SK-N-SH (cell line): ENCODE measurements at regions not wholly inside any gene's neighbourhood (a gene's known extent, or its start where the extent isn't known, plus 50 kb on each side); places are given as distances from the start of the nearest gene placed in this dataset.

Experiments used
- CTCF ChIA-PET: fragments of 300-600, 350-600 bp; formaldehyde crosslinking; extraction: SDS; loops from one replicate; lab custom pipeline; 2021; lab: Yijun Ruan, JAX
- POLR2A ChIA-PET: fragments of 350-600 bp; sonication (Branson Sonifier 250); formaldehyde crosslinking; extraction: SDS; loops from one replicate; lab custom pipeline; 2020; ENCODE audit warnings: antibody characterized with exemption, inconsistent platforms; lab: Yijun Ruan, JAX
- DNase-seq: peaks from one replicate; pipeline ENCODE4 v3.0.0; 2012
- H2AFZ ChIP-seq: fragments of 200-600 bp; sonication (generic); 2 replicates; pipeline ENCODE4 v1.8.1; 2016; ENCODE audit warnings: antibody characterized with exemption, mild to moderate bottlenecking, low read depth
- H3F3A ChIP-seq: fragments of 200-600 bp; sonication (generic); replicated peaks from 2 replicates; pipeline ENCODE3; 2016; ENCODE audit warnings: antibody characterized with exemption, mild to moderate bottlenecking; ENCODE audit not compliant: insufficient read depth
- H3K27ac ChIP-seq, 2 experiments: fragments of 200-500 bp in 1 of 2; fragments of 200-600 bp in 1 of 2; sonication (Bioruptor generic) in 1 of 2; sonication (generic), shearing (Covaris generic) in 1 of 2; 2 replicates each; pipeline versions ENCODE4 v1.5.1 to v1.6.1; 2014 to 2016; ENCODE audit warnings: low read depth in 2 of 2, inconsistent platforms in 1 of 2, low read length in 1 of 2, mild to moderate bottlenecking in 1 of 2, mixed read lengths in 1 of 2
- H3K27me3 ChIP-seq: fragments of 200-600 bp; sonication (generic), shearing (Covaris generic); 2 replicates; pipeline ENCODE4 v1.6.1; 2016; ENCODE audit warnings: mixed run types; ENCODE audit not compliant: insufficient read depth
- H3K36me3 ChIP-seq, 2 experiments: fragments of 200-500 bp in 1 of 2; fragments of 200-600 bp in 1 of 2; sonication (Bioruptor generic) in 1 of 2; sonication (generic) in 1 of 2; replicated peaks in 1 of 2; 2 replicates each; pipeline versions ENCODE3 to v1.5.1; 2014 to 2016; ENCODE audit warnings: low read length in 1 of 2, mild to moderate bottlenecking in 1 of 2; ENCODE audit not compliant: insufficient read depth in 2 of 2, control insufficient read depth in 1 of 2
- H3K4me1 ChIP-seq, 2 experiments: fragments of 200-500 bp in 1 of 2; fragments of 200-600 bp in 1 of 2; sonication (Bioruptor generic) in 1 of 2; sonication (generic), shearing (Covaris generic) in 1 of 2; 2 replicates each; pipeline versions ENCODE4 v1.5.1 to v1.6.1; 2014 to 2016; ENCODE audit warnings: low read depth in 1 of 2, low read length in 1 of 2, mixed run types in 1 of 2; ENCODE audit not compliant: insufficient read depth in 2 of 2, control insufficient read depth in 1 of 2
- H3K4me2 ChIP-seq: fragments of 200-600 bp; sonication (generic), shearing (Covaris generic); 2 replicates; pipeline ENCODE4 v1.6.1; 2017; ENCODE audit warnings: mixed run types
- H3K4me3 ChIP-seq, 2 experiments: fragments of 200-500 bp in 1 of 2; fragments of 200-600 bp in 1 of 2; sonication (Bioruptor generic) in 1 of 2; sonication (generic), shearing (Covaris generic) in 1 of 2; 2 replicates each; pipeline versions ENCODE4 v1.5.1 to v1.8.1; 2014 to 2016; ENCODE audit warnings: low read depth in 2 of 2, inconsistent platforms in 1 of 2, low read length in 1 of 2, mild to moderate bottlenecking in 1 of 2, mixed read lengths in 1 of 2, moderate library complexity in 1 of 2
- H3K79me2 ChIP-seq: fragments of 200-600 bp; sonication (generic); 2 replicates; pipeline ENCODE4 v1.8.1; 2017; ENCODE audit warnings: mild to moderate bottlenecking; ENCODE audit not compliant: insufficient read depth
- H3K9ac ChIP-seq: fragments of 200-600 bp; sonication (generic); 2 replicates; pipeline ENCODE4 v1.6.1; 2017; ENCODE audit warnings: mixed run types
- H3K9me2 ChIP-seq: fragments of 200-600 bp; sonication (generic); 2 replicates; pipeline ENCODE4 v1.6.1; 2017; ENCODE audit warnings: mixed run types
- H3K9me3 ChIP-seq: fragments of 200-600 bp; sonication (generic); 2 replicates; pipeline ENCODE4 v1.6.1; 2017; ENCODE audit warnings: mixed run types, mild to moderate bottlenecking, moderate library complexity
- H4K20me1 ChIP-seq: fragments of 200-600 bp; sonication (generic); 2 replicates; pipeline ENCODE4 v1.6.1; 2017; ENCODE audit warnings: mild to moderate bottlenecking, mixed run types; ENCODE audit not compliant: insufficient read depth
- CHD2 ChIP-seq: fragments of 150-350 bp; IDR thresholded peaks from 2 replicates; pipeline ENCODE4 v1.6.1; 2018; ENCODE audit warnings: low read length; ENCODE audit not compliant: partially characterized antibody
- EP300 ChIP-seq, 2 experiments: IDR thresholded peaks; 2 replicates each; pipeline versions ENCODE4 v1.4.0 to v1.6.1; 2012; ENCODE audit warnings: borderline replicate concordance in 1 of 2, low read depth in 1 of 2, low read length in 1 of 2
- EZH2phosphoT487 ChIP-seq: fragments of 200-600 bp; sonication (generic); IDR thresholded peaks from 2 replicates; pipeline ENCODE4 v1.6.1; 2017; ENCODE audit warnings: low read depth, mixed run types, mild to moderate bottlenecking, antibody characterized with exemption, moderate library complexity, borderline replicate concordance
- FOXM1 ChIP-seq: IDR thresholded peaks from 2 replicates; pipeline ENCODE4 v1.4.0; 2012; ENCODE audit warnings: low read depth, mild to moderate bottlenecking
- JUND ChIP-seq: IDR thresholded peaks from 2 replicates; pipeline ENCODE4 v1.4.0; 2012
- MEF2A ChIP-seq: IDR thresholded peaks from 2 replicates; pipeline ENCODE4 v1.4.0; 2012; ENCODE audit warnings: low read depth, borderline replicate concordance
- MXI1 ChIP-seq: IDR thresholded peaks from 2 replicates; pipeline ENCODE4 v1.6.1; 2012; ENCODE audit warnings: mild to moderate bottlenecking, low read depth, low read length, improper control_type of control experiment
- POLR2AphosphoS5 ChIP-seq: IDR thresholded peaks from 2 replicates; pipeline ENCODE4 v1.6.1; 2012; ENCODE audit warnings: low read depth, low read length
- RCOR1 ChIP-seq: fragments of 150-350 bp; IDR thresholded peaks from 2 replicates; pipeline ENCODE4 v1.6.1; 2017; ENCODE audit warnings: antibody characterized with exemption, low read length
- TCF12 ChIP-seq: IDR thresholded peaks from 2 replicates; pipeline ENCODE4 v1.4.0; 2012
- WGBS: methylation state at CpG from one replicate; pipeline ENCODE4 v1.1.6; 2017; ENCODE audit warnings: low lambda C conversion rate; 5-methylcytosine and 5-hydroxymethylcytosine counted together
- TF ChIP-seq, protein P1 (sequence below): IDR thresholded peaks from 2 replicates; pipeline ENCODE4 v1.4.0; 2012; ENCODE audit warnings: low read depth
- TF ChIP-seq, protein P2 (sequence below): IDR thresholded peaks from 2 replicates; pipeline ENCODE4; 2012
- TF ChIP-seq, protein P3 (sequence below): fragments of 200-600 bp; sonication (generic); IDR thresholded peaks from 2 replicates; pipeline ENCODE4 v1.6.1; 2017; ENCODE audit warnings: antibody characterized with exemption, mild to moderate bottlenecking, moderate library complexity
- TF ChIP-seq, protein P4 (sequence below): IDR thresholded peaks from 2 replicates; pipeline ENCODE4 v1.4.0; 2012; ENCODE audit warnings: low read depth, borderline replicate concordance
- TF ChIP-seq, protein P5 (sequence below): fragments of 150-350 bp; IDR thresholded peaks from 2 replicates; pipeline ENCODE4 v1.6.1; 2016; ENCODE audit warnings: mild to moderate bottlenecking, low read depth, low read length
- TF ChIP-seq, protein P6 (sequence below): fragments of 150-350 bp; IDR thresholded peaks from 2 replicates; pipeline ENCODE4 v1.6.1; 2017; ENCODE audit warnings: antibody characterized with exemption, low read length, low read depth, borderline replicate concordance

DNA sequence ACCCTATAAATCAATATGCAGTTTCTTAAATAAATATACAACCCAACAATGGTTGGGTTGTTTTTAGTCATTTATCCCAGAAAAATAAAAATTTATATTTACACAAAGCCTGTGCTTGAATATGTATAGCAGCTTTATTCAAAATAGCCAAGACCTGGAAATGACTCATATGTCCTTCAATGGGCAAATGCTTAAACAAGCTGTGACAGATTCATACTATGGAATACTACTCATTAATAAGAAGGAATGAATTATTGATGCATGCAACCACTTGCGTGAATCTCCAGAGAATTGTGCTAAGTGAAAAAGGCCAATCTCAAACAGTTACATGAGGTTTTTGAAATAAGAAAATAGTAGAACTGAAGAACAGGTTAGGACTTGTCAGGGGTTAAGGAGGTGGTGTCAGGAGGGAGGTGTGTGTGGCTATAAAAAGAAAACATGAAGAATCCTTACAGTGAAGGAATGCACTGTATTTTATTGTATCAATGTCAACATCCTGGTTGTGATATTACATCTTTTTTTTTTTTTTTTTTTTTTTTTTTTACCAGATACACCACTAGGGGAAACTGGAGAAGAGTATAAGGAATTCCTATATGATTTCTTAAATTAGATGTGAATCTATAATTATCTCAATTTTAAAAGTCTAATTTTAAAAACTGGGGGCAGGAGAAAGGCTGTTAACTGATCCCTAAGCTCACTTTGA is 82.4 kb upstream of the CD44 start:
- no peaks in the 10 kb centered on the region for H3K9me2 ChIP-seq
- H2AFZ ChIP-seq: no peak overlapping the region
- H3K4me1 ChIP-seq: 0 out of 4 replicates have a peak, but pooled peaks cover 0 to 3% of the 10 kb centered on the region in 2 experiments
- TF ChIP-seq MXI1 (no peak), EZH2phosphoT487 (no peak)
- TF ChIP-seq, protein P1, sequence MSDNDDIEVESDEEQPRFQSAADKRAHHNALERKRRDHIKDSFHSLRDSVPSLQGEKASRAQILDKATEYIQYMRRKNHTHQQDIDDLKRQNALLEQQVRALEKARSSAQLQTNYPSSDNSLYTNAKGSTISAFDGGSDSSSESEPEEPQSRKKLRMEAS: no peak
- TF ChIP-seq, protein P2, sequence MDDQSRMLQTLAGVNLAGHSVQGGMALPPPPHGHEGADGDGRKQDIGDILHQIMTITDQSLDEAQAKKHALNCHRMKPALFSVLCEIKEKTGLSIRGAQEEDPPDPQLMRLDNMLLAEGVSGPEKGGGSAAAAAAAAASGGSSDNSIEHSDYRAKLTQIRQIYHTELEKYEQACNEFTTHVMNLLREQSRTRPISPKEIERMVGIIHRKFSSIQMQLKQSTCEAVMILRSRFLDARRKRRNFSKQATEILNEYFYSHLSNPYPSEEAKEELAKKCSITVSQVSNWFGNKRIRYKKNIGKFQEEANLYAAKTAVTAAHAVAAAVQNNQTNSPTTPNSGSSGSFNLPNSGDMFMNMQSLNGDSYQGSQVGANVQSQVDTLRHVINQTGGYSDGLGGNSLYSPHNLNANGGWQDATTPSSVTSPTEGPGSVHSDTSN: peak; percentile 30; the same call in 1 of the 2 replicates
- no peaks in the 10 kb centered on the region for H3K79me2 ChIP-seq
- no peak overlapping the region for H3K4me3 ChIP-seq
- no peaks in the 10 kb centered on the region for H3K9me3 ChIP-seq
- no peaks in the 10 kb centered on the region for H4K20me1 ChIP-seq
- H3K27me3 ChIP-seq: no peaks in the 10 kb centered on the region
- POLR2A ChIA-PET: no interaction called here
- DNase-seq: no peak
- no peaks in the 10 kb centered on the region for H3F3A ChIP-seq
- CTCF ChIA-PET: interaction anchor here (1.5 kb wide), 1 partner anchor 17 kb away, joined by 3 read pairs; no protein-coding TSS in a partner anchor
- H3K4me2 ChIP-seq: no peak overlapping the region
- H3K9ac ChIP-seq: no peak overlapping the region
- H3K27ac ChIP-seq: no peak overlapping the region
- no peaks in the 10 kb centered on the region for H3K36me3 ChIP-seq
- 92% methylated on average over 1 of the region's 1 CpG for WGBS

DNA sequence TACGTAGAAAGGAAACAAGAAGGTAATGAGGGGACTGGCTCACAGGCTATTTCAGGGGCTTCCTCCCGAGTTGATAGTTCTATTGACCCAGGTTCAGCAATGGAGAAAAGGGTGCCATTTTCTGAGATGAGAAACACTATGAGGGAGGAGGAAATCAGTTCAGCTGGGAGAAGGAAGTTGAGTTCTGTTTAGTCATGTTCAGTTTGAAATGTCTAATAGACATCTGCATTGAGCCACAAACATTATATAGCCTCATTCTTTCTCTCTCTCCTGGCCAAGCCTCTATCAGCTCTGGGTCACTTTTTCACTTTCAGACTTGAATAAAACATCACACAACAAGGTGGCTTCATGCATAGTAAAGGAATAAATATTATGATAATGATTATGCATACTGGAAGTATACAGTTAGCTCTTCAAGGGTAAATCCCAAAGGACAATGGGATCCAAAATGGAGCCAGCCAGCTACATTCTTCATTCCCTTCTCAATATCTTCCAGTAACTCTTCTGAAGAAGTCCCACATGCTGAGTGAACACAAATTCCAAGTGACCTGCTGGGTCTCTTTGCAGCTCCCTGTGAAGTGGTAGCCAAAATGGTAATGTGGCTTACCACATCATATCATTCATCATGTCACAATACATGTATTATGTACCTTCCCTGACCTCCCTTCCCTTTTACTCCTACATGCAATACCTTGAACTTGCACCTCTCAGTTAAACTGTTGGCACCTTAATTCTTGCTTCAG is 80.9 kb upstream of the CD44 start:
- Histone ChIP-seq H3K9ac (no peak overlapping the region), H3K36me3 (no peaks in the 10 kb centered on the region), H3F3A (no peaks in the 10 kb centered on the region), H3K9me2 (no peaks in the 10 kb centered on the region), H3K4me3 (no peak overlapping the region), H3K79me2 (no peaks in the 10 kb centered on the region), H3K27me3 (no peaks in the 10 kb centered on the region), H3K4me2 (no peak overlapping the region), H3K9me3 (no peaks in the 10 kb centered on the region), H2AFZ (no peak overlapping the region), H3K4me1 (0 out of 4 replicates have a peak, but pooled peaks cover 0 to 3% of the 10 kb centered on the region in 2 experiments), H3K27ac (no peak overlapping the region), H4K20me1 (no peaks in the 10 kb centered on the region)
- WGBS: 90% methylated on average over 2 of the region's 2 CpGs
- ChIA-PET POLR2A (no interaction called here), CTCF (interaction anchor here (1.2 to 1.6 kb wide), 4 partner anchors 8 to 60 kb away, joined by 3 to 4 read pairs (median 3); no protein-coding TSS in a partner anchor)
- no peak for DNase-seq
- TF ChIP-seq POLR2AphosphoS5 (no peak), JUND (no peak), TCF12 (no peak), MXI1 (no peak), RCOR1 (no peak), FOXM1 (no peak), MEF2A (no peak), CHD2 (no peak), EP300 (IDR thresholded peaks at IDR 0.05; ENCODE audit: borderline replicate concordance in 1 of 2, low read depth in 1 of 2, low read length in 1 of 2) (no peak)
- TF ChIP-seq, protein P3, sequence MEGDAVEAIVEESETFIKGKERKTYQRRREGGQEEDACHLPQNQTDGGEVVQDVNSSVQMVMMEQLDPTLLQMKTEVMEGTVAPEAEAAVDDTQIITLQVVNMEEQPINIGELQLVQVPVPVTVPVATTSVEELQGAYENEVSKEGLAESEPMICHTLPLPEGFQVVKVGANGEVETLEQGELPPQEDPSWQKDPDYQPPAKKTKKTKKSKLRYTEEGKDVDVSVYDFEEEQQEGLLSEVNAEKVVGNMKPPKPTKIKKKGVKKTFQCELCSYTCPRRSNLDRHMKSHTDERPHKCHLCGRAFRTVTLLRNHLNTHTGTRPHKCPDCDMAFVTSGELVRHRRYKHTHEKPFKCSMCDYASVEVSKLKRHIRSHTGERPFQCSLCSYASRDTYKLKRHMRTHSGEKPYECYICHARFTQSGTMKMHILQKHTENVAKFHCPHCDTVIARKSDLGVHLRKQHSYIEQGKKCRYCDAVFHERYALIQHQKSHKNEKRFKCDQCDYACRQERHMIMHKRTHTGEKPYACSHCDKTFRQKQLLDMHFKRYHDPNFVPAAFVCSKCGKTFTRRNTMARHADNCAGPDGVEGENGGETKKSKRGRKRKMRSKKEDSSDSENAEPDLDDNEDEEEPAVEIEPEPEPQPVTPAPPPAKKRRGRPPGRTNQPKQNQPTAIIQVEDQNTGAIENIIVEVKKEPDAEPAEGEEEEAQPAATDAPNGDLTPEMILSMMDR: no peak
- TF ChIP-seq, protein P4, sequence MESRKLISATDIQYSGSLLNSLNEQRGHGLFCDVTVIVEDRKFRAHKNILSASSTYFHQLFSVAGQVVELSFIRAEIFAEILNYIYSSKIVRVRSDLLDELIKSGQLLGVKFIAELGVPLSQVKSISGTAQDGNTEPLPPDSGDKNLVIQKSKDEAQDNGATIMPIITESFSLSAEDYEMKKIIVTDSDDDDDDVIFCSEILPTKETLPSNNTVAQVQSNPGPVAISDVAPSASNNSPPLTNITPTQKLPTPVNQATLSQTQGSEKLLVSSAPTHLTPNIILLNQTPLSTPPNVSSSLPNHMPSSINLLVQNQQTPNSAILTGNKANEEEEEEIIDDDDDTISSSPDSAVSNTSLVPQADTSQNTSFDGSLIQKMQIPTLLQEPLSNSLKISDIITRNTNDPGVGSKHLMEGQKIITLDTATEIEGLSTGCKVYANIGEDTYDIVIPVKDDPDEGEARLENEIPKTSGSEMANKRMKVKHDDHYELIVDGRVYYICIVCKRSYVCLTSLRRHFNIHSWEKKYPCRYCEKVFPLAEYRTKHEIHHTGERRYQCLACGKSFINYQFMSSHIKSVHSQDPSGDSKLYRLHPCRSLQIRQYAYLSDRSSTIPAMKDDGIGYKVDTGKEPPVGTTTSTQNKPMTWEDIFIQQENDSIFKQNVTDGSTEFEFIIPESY: no peak
- TF ChIP-seq, protein P2: no peak
- TF ChIP-seq, protein P5, sequence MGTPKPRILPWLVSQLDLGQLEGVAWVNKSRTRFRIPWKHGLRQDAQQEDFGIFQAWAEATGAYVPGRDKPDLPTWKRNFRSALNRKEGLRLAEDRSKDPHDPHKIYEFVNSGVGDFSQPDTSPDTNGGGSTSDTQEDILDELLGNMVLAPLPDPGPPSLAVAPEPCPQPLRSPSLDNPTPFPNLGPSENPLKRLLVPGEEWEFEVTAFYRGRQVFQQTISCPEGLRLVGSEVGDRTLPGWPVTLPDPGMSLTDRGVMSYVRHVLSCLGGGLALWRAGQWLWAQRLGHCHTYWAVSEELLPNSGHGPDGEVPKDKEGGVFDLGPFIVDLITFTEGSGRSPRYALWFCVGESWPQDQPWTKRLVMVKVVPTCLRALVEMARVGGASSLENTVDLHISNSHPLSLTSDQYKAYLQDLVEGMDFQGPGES: no peak
- TF ChIP-seq, protein P6, sequence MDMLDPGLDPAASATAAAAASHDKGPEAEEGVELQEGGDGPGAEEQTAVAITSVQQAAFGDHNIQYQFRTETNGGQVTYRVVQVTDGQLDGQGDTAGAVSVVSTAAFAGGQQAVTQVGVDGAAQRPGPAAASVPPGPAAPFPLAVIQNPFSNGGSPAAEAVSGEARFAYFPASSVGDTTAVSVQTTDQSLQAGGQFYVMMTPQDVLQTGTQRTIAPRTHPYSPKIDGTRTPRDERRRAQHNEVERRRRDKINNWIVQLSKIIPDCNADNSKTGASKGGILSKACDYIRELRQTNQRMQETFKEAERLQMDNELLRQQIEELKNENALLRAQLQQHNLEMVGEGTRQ: no peak
